ENCODE measurements at regions not wholly inside any gene's neighbourhood (a gene's known extent, or its start where the extent isn't known, plus 50 kb on each side); places are given as distances from the start of the nearest gene placed in this dataset.
"Not testable (repeated sequence)": the region's sequence is repeated elsewhere in the genome, so short reads cannot be mapped to it uniquely, and the experiment has no call there.

DNA sequence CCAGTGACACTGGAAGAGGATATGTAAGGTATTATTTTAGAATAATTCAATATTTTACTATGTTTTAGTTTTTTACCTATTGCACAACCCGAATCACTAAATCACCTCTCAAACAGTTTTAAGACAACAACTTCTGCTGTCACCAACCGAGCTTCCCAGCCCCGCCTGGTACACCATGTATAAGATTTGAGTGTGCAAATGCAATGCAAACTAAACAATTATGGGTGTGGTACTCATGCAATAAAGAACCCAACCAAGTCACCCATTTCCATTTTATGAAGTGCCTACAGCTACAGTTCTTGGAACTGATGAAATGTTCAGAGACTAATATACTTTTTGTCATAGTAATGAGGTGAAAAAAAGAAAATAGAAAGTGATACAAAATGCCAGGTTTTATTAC is 256.2 kb downstream of the TAFA4 start:
- DNase-seq, result no peak
- intact Hi-C loops (cut with DNase I, micrococcal nuclease), result no loop called here
- ATAC-seq, result no peak

DNA sequence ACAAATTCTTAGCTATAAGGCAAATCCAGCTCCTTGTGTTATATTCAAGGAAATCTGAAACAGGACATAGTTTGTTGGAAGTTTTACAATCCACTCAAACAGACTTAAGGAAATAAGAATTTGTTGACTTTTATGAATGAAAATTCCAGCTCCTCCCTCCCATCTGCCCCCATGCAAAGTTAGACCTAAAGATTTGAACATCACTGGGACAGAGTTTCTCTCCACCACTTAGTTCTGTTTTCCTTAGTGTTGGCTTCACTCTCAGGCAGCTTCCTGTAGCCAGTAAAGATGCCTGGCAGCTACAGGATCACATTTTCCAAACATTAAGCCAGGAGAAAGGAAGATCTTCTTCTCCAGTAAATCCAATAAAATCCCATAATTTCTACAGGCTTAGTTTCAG is 265.0 kb downstream of the TAFA4 start:
- DNase-seq (no peak), ATAC-seq (no peak)
- intact Hi-C loops (cut with DNase I, micrococcal nuclease), result no loop called here

DNA sequence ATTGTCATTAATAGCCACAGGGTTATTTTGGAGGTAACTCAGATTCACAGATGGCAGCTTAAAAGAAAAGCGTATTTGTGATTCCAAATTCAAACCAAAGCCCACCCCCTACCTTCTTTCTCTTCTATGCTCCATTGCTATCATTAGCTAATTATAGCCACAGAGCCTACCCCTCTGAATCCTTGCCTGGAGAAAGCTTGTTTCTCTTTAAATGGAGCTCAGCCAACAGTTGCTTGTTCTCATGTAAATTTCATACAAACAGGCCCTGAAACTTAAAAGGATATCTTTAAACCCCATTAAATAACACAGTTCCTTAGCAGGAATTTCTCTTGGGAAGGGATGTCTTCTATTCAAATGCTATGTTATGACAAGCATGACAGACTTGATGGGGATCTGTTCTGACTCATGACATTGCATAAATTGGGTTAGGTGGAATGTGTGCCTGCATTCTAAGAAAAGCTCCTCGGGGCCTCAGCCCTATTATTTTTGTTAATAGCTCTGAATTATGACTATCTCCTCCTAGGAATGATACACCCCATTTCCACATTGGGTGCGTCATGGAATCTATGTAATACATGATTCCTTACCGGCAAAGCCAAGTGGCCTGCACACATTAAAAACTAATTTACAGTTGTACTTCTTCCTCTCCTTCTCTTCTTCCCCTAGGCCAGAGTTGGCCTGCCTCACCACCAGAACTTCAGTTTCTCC is 265.8 kb downstream of the TAFA4 start:
- ATAC-seq, result no peak
- intact Hi-C loops (cut with DNase I, micrococcal nuclease), result no loop called here
- DNase-seq, result no peak

DNA sequence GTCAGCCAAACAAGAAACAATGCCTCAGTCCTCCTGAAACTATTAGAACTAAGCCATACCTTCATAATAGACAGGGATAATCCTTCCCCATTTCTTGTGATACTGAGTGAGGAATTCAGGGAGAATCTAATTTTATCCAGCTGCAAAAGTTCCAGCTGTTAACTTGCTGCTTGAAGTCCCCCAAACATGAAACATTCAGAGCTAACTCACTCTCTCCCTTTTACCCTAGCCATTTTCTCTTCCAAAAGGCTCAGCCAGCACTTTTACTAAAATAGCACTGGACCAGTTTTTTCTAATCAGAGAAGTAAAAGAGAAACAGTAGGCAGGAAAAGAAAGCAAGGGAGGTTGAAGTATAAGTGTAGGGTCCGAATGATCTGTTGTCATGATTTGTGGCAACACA is 268.1 kb downstream of the TAFA4 start:
- intact Hi-C loops (cut with DNase I, micrococcal nuclease), result no loop called here
- DNase-seq, result no peak
- no peak for ATAC-seq

DNA sequence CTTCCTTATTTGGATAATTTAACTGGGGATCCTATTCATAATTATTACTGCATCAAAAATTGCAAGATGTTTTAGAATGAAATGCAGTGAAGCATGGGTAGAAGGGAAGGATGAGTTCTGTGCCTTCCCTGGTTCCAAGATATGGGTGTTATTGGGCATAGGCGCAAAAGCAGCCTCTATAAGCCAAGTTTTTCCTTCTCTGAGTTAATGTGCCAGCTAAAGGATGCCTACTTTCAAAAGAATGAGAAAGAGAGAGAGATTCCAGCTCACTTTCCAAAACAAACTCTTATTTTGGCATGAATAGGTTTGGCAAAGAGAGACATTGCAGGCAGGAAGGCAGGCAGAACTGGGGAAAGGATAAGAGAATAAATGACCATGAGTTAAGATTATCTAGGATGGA is 270.2 kb downstream of the TAFA4 start:
- DNase-seq (no peak), ATAC-seq (no peak)
- intact Hi-C loops (cut with DNase I, micrococcal nuclease), result no loop called here

DNA sequence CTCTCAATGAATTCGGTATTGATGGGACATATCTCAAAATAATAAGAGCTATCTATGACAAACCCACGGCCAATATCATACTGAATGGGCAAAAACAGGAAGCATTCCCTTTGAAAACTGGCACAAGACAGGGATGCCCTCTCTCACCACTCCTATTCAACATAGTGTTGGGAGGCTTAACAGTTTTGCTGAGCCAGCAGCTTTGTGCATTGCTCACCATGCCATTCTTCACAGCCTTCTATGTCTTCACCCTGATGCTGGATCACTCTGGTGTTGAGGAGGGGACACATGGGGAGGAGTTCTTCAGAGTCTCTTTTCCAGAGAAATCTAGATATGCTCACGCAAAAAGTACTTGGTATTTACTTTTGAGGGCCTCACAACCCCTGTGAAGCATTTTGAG is 281.7 kb downstream of the TAFA4 start:
- intact Hi-C loops (cut with DNase I, micrococcal nuclease); ATAC-seq; DNase-seq: not testable (repeated sequence)

DNA sequence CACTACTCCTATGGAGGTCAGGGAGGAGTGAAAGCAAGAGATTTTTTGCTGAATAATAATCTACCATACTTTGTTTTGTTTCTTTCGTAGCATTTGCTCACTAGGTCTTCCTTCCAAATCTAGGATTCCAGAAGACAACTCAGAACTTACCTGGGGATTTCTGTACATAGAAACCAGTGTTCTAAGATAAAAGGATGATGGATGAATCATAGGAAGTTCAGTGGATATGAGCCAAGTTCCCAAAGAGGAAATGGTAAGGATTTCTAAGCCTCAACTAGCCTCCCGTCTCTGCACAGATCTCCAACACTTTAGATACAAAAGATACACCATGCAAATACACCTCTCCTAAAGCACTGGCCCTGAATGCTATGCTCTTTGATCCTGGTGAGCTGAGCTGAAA is 283.9 kb downstream of the TAFA4 start:
- intact Hi-C loops (cut with DNase I, micrococcal nuclease), result no loop called here
- ATAC-seq, result no peak

DNA sequence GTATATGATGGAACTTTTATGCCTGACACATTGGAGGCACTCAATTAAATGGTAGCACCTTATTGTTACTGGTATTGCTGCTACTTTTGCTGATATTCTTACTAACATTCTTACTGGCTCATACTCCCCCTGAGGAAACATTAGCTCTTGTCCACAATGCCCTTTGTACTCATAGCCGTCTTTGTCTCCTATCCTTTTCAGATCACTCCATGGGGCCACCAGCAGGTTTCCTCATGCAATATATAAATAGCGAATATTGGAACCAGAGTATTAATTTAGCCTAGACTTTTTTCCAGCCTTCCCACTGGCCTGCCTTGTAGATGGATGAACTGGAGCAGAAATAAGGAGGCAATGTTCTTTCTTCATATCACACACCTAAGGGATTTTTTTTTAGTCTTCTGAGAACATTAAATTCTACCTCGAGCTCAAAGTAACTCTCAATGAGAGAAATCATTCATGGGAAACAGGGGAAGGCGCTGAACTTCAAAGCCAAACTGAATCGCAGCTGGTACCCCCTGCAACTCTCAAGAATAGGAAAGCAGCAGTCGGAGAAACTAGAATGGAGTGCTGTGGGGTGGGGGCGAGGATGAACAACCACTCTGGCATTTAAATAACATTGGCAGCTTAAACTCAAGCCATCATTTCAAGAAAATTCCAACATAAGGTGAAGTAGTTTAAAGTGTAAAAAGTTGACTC is 300.3 kb downstream of the TAFA4 start:
- intact Hi-C loops (cut with DNase I, micrococcal nuclease), result no loop called here

More for the DNA sequence above, 283.9 kb downstream of the TAFA4 start:
- DNase-seq, result no peak

DNA sequence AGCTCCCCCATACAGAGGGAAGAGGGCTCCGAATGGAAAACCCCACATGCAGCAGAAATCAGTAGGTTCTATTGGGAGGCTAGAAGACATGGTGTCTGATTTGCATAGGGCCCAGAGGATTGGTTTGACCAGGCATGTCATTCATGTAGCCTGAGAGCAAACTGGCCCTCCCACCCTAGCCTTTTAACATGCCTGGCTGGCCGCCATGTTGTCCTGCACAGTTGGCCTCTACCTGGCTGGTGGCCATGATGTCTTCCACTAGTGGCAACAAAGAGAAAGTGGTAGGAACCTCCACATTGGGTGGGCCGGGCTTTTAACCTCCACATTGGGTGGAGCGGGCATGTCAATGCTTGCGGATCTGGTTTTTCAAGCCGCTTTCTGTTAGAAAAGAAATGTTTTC is 312.1 kb downstream of the TAFA4 start:
- intact Hi-C loops (cut with DNase I, micrococcal nuclease), result no loop called here
- no peak for DNase-seq
- ATAC-seq, result no peak

More for the DNA sequence above, 300.3 kb downstream of the TAFA4 start:
- ATAC-seq (no peak), DNase-seq (no peak)

DNA sequence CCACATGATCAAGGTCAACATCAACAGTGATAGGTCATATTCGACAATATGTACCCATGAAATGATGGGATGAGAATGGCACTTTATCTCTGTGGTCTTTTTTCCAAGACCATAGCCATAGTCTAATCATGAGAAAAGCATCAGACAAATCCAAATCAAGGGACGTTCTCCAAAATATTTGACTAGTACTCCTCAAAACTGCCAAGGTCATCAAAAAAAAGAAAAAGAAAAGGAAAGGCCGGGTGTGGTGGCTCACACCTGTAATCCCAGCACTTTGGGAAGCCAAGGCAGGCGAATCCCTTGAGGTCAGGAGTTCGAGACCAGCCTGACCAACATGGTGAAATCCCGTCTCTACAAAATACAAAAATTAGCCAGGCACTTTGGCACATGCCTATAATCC is 318.3 kb downstream of the TAFA4 start:
- intact Hi-C loops (cut with DNase I, micrococcal nuclease), result no loop called here
- DNase-seq (no peak), ATAC-seq (no peak)

DNA sequence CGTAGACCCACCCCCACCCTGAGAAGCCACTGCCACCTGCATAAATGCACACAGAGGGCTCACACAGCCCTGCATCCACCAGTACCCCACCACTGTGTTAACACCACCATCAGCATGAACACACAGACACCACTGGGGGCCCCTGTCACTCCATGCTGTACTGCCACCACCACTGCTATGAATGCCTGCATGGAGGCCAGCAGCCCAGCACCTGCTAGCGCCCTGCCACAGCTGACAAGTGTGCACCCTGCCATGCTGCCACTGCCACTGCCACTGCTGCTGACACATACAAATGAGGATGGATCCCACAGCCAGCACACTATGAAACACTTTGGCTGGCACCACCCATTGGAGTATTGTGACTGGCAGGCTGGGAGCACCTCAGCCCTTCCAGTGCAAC is 361.0 kb downstream of the TAFA4 start:
- ATAC-seq, result no peak

DNA sequence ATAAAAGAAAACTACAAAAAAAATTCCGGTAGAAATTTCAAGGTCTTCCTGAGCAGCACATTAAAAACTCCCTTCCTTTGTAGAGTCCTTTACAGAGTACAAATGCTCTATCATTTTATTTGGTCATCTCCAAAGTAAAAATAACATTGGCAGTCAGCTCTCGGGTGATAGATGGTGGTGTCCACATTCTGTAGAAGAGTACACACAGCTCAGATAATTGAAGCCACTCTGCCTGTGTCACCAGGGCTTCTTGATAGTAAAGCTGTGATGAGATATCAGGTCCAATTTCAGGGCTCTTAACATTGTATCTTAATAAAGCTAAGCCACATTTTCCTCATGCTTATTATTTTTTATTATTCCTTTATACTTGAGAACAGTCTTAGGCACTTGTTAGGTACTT is 371.6 kb downstream of the TAFA4 start:
- ATAC-seq (no peak), DNase-seq (no peak)
- intact Hi-C loops (cut with DNase I, micrococcal nuclease), result no loop called here

More for the DNA sequence above, 361.0 kb downstream of the TAFA4 start:
- DNase-seq, result no peak
- intact Hi-C loops (cut with DNase I, micrococcal nuclease), result no loop called here

DNA sequence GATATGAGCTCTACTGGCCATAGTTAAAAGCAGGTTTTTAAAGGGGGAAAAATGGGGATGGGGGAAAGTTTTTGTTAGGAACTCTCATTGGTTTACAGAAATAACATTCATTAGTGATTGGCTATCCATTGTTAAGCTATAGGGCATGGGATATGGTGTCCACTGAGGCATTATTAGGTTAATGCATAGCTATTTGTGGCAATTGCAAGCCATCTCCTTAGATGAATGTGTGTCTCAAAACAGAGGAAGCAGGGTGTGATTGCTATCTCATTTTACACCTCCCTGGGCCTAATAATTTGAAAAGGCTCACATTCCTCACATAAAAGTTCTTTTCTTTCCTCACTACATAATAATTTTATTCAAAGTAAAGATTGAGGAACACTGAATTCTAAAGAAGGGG is 396.6 kb downstream of the TAFA4 start:
- DNase-seq (no peak), ATAC-seq (no peak)
- intact Hi-C loops (cut with DNase I, micrococcal nuclease), result no loop called here

DNA sequence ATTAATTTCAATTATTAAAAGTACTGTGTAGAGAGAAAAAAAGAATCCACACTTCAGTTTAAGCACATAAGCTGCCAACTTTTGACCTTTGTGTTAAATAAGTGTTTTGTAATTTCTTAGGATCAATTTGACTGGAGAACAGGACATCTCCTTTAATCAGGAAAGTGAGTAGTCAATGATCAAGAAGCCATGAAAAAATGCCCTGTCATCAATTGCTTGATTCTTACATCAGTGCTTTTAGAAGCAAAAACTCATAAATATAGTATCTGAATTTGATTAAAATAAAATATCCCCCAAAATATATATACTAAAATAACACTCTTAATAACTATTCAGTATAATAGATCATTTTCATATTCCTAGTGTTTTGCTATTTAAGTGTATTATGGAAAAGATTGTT is 409.0 kb downstream of the TAFA4 start:
- DNase-seq, result no peak
- no peak for ATAC-seq
- intact Hi-C loops (cut with DNase I, micrococcal nuclease), result no loop called here

DNA sequence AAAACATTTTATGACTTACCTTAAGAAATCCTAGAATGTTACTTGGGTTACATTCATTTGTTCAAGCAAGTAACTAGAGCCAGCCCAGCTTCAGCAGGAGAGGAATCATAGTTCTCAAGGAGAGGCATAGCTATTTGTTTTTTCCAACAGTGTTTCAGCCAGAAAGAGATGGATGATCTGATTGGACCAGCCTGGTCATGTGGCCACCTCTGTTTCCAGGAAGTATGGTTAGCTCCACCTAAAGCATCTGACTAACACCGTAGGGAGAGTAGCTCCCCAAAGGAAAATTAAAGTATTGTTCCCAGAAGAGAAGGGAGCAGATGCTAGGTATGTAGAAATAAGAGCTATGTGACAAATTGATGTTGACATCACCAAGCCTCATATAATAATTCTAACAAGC is 417.1 kb downstream of the TAFA4 start:
- ATAC-seq (no peak), DNase-seq (no peak)
- intact Hi-C loops (cut with DNase I, micrococcal nuclease), result no loop called here

DNA sequence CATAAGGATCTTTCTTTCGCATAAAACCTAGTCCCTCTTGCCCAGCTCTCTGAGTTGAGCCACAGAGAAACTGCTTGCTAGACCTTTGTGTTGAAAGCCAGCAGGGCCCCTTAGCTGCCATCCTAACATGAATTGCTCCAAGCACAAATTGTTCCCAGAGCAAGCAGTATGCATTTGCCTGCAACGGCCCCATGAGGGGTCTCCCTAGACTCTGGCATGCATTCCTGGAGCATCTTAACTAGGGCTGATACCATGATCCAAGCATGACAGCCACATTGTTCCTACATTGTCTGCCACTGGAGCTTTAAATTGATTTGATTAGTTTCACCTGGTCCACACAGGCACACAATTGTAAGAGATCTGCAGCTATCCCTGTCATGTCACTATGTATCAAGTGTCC is 428.1 kb downstream of the TAFA4 start:
- DNase-seq (no peak), ATAC-seq (no peak)
- intact Hi-C loops (cut with DNase I, micrococcal nuclease), result no loop called here

DNA sequence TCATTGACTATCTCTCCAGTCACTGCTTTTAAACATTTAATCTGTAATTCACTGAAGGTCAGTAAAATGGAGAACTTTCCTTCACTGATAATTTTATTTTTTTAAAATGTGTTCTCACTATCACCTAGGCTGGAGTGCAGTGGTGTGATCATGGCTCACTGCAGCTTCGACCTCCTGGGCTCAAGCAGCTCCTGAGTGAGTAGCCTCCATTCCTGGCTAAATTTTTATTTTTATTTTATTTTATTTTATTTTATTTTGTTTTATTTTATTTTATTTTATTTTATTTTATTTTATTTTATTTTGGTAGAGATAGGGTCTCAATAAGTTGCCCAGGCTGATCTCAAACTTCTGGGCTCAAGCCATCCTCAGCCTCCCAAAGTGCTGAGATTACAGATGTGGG is 446.5 kb downstream of the TAFA4 start:
- ATAC-seq; DNase-seq; intact Hi-C loops (cut with DNase I, micrococcal nuclease): not testable (repeated sequence)

DNA sequence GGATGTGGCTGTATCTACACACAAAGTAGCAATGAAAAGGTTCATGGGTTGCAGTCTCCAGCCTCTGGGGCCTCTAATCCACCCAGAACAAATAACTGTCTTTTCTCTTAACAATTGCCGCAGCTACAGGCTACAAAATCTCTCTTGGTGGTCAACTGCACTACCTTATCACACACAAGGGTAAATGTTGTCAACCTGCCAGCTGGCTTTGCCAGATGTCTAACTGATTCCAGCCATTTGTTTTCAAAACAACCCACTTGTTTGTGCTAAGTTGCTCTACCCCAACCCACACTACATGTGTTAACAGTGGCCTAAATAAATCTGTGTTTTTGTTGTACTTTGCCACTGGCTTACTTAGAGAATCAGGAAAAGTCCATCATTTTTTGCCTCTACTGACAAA is 447.3 kb downstream of the TAFA4 start:
- DNase-seq (no peak), ATAC-seq (no peak)
- intact Hi-C loops (cut with DNase I, micrococcal nuclease), result no loop called here

DNA sequence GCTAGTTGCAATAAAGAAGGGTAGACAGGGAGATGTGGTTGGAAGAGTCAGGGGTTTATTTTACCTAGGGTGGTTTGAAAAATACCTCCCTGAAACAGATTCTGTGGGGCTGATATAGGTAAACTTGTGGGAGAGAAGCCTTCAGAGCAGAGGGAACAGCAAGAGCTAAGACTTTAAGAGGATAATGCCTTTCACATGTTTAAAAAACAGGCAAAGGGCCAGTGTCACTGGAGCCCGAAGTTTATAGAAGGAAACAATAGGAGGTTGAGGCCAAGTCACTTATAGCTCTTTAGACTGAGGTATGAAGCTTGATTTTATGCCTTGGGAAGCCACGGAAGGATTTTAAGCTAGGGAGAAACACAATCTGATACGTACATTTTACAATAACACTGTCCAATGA is 448.7 kb downstream of the TAFA4 start:
- ATAC-seq, result no peak
- intact Hi-C loops (cut with DNase I, micrococcal nuclease), result no loop called here

DNA sequence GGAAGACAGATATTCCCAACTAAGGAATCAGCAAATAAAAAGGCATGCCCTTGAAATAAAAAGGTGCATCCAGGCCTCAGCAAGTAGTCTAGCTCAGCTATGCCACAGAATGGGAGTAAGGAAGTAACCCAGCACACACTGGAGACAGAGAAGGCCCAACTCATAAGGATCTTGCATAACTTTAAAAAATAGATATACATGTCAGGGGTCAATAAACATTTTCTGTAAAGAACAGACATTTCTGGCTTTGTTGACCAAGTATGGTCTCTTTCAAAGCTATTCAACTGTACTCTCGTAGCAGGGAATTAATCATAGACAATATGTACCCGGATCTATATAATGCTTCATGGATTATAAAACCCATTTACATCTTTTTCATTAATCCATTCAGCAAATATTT is 449.3 kb downstream of the TAFA4 start:
- no peak for DNase-seq

More for the DNA sequence above, 448.7 kb downstream of the TAFA4 start:
- no peak for DNase-seq

DNA sequence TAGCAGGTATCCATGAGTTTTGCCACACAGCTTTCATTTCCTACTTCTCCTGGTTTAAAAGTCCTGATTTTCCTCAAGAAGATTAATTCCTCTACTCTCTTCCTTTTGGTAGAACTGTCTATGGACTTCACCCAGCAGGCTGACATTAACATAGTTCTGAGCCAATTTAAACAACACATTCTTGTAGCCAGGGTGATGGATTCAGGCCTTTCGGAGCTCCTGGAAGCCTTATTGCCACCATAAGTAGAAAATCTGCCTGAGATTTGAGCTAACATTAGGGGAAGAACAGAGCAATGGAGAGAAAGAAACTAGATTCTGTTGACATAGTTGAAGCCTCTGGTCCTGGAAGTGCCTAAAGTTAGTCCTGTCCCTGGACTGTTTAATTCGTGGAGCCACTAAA is 449.8 kb downstream of the TAFA4 start:
- ATAC-seq (no peak), DNase-seq (no peak)
- intact Hi-C loops (cut with DNase I, micrococcal nuclease), result no loop called here

More for the DNA sequence above, 449.3 kb downstream of the TAFA4 start:
- ATAC-seq, result no peak
- intact Hi-C loops (cut with DNase I, micrococcal nuclease), result no loop called here

All from left colon (tissue), 2 donors.